Endothelial cell of umbilical vein (primary cell): ENCODE measurements at regions not wholly inside any gene's neighbourhood (a gene's known extent, or its start where the extent isn't known, plus 50 kb on each side); places are given as distances from the start of the nearest gene placed in this dataset.
"Not testable (repeated sequence)": the region's sequence is repeated elsewhere in the genome, so short reads cannot be mapped to it uniquely, and the experiment has no call there.

Experiments used
- BruUV-seq: library from RNA; stranded (reverse); fragments of 400-500 nt; replicated peaks from 2 replicates; lab custom pipeline; 2021; lab: Mats Ljungman, UMichigan
- CTCF ChIA-PET: fragments of 300-600, 350-600 bp; sonication (Branson Sonifier 250); formaldehyde crosslinking; loops from one replicate; lab custom pipeline; 2021; ENCODE audit warnings: antibody characterized with exemption, inconsistent platforms; lab: Charles Lee
- POLR2A ChIA-PET: fragments of 300-600, 350-600 bp; sonication (Branson Sonifier 250); formaldehyde crosslinking; loops from one replicate; lab custom pipeline; 2021; ENCODE audit warnings: antibody characterized with exemption, inconsistent platforms; lab: Charles Lee
- DNase-seq: peaks from one replicate; pipeline ENCODE4 v3.0.0-alpha.2; 2011; ENCODE audit warnings: low read depth, low spot score
- FAIRE-seq: peaks from 2 replicates; lab custom pipeline; 2011; peaks lifted over from hg19 to GRCh38; lab: Jason Lieb, UNC
- H2AFZ ChIP-seq: 2 replicates; pipeline ENCODE4 v1.6.0; 2012; ENCODE audit warnings: low read depth, low read length, control low read depth, inconsistent platforms
- H3K27ac ChIP-seq: 2 replicates; pipeline ENCODE4 v1.5.1; 2011; ENCODE audit warnings: low read depth, mild to moderate bottlenecking, control low read depth, low read length, moderate library complexity; ENCODE audit not compliant: insufficient read depth
- H3K27me3 ChIP-seq, 2 experiments: 2 replicates each; pipeline versions ENCODE4 v1.6.0 to v1.6.1; 2011; ENCODE audit warnings: low read length in 2 of 2, mixed read lengths in 1 of 2; ENCODE audit not compliant: control insufficient read depth in 2 of 2, insufficient read depth in 2 of 2
- H3K36me3 ChIP-seq, 2 experiments: 2 replicates in 1 of 2; 3 replicates in 1 of 2; pipeline ENCODE4 v1.5.1; 2011; ENCODE audit warnings: low read length in 2 of 2, mild to moderate bottlenecking in 1 of 2, moderate library complexity in 1 of 2; ENCODE audit not compliant: control insufficient read depth in 2 of 2, insufficient read depth in 2 of 2; ENCODE audit errors: extremely low read depth in 1 of 2
- H3K4me1 ChIP-seq: 3 replicates; pipeline ENCODE4 v1.5.1; 2011; ENCODE audit warnings: mild to moderate bottlenecking, low read length; ENCODE audit not compliant: control insufficient read depth, insufficient read depth; ENCODE audit errors: extremely low read depth
- H3K4me2 ChIP-seq: 2 replicates; pipeline ENCODE4 v1.6.1; 2011; ENCODE audit warnings: low read length, control low read depth, mixed read lengths; ENCODE audit not compliant: insufficient read depth
- H3K4me3 ChIP-seq, 3 experiments: fragments of 200-600 bp in 1 of 3; sonication (generic), shearing (Covaris generic) in 1 of 3; replicated peaks in 1 of 3; 2 replicates each; pipeline ENCODE4 v1.5.1; 2011 to 2016; ENCODE audit warnings: control low read depth in 3 of 3, low read length in 3 of 3, mild to moderate bottlenecking in 2 of 3, inconsistent platforms in 1 of 3, low read depth in 1 of 3, moderate library complexity in 1 of 3; ENCODE audit not compliant: insufficient read depth in 1 of 3
- H3K79me2 ChIP-seq: 2 replicates; pipeline ENCODE4 v1.6.0; 2012; ENCODE audit warnings: low read length, inconsistent platforms; ENCODE audit not compliant: control insufficient read depth, insufficient read depth
- H3K9ac ChIP-seq: replicated peaks from 2 replicates; pipeline ENCODE3; 2011; ENCODE audit warnings: low read length, control low read depth; ENCODE audit not compliant: insufficient read depth; ENCODE audit errors: extremely low read depth
- H3K9me1 ChIP-seq: replicated peaks from 3 replicates; pipeline ENCODE4 v1.6.0; 2011; ENCODE audit warnings: mild to moderate bottlenecking, low read length; ENCODE audit not compliant: control insufficient read depth, insufficient read depth; ENCODE audit errors: extremely low read depth
- H3K9me3 ChIP-seq: replicated peaks from 2 replicates; pipeline ENCODE4 v1.5.1; 2012; ENCODE audit warnings: low read length, inconsistent platforms; ENCODE audit not compliant: control insufficient read depth, insufficient read depth
- H4K20me1 ChIP-seq: replicated peaks from 2 replicates; pipeline ENCODE3; 2011; ENCODE audit warnings: mild to moderate bottlenecking, low read length; ENCODE audit not compliant: control insufficient read depth, insufficient read depth; ENCODE audit errors: extremely low read depth
- GATA2 ChIP-seq: IDR thresholded peaks from 2 replicates; pipeline ENCODE4 v1.7.0; 2011; ENCODE audit warnings: low read depth, mild to moderate bottlenecking, moderate library complexity, mixed read lengths, low read length; ENCODE audit not compliant: insufficient read length, insufficient read depth
- dilution Hi-C: fragments of 300-500 bp; cut with MboI; formaldehyde crosslinking; loops from one replicate; pipeline ENCODE4 v1.15.0; 2019; ENCODE audit warnings: low sequenced_read_pairs; ENCODE audit not compliant: extremely low pct_ligation_motif_present
- intact Hi-C: fragments of 100-400 bp; cut with micrococcal nuclease; formaldehyde crosslinking; loops from one replicate; pipeline ENCODE4 v1.10.0; 2022

DNA sequence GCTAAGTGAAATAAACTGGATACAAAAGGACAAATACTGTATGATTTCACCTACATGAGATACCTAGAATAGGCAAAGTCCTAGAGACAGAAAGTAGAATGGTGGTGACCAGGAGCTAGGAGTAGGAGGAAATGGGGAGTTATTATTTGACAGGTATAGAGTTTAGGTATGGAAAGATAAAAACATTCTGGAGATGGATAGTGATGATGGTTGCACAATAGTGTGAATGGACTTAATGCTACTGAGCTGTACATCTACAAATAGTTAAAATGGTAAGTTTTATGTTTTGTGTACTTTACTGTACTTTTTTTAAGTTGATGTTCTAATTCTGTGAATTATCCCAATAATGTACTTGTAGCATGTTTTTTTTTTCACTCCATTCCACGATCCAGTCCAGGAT, 59.5 kb upstream of the RALGPS2 start:
- Histone ChIP-seq H3K36me3 (no peaks in the 10 kb centered on the region), H3K27ac (no peak overlapping the region), H2AFZ (no peak overlapping the region), H3K9ac (no peak overlapping the region), H3K9me1 (no peaks in the 10 kb centered on the region), H3K4me3 (no peak overlapping the region), H3K4me2 (no peak overlapping the region), H3K9me3 (no peaks in the 10 kb centered on the region), H3K79me2 (no peaks in the 10 kb centered on the region), H3K27me3 (peaks cover 0 to 1% of the 10 kb centered on the region in 2 experiments), H3K4me1 (peaks cover 6% of the 10 kb centered on the region), H4K20me1 (no peaks in the 10 kb centered on the region)
- intact Hi-C loops: no loop called here
- no peak for TF ChIP-seq GATA2
- FAIRE-seq (no peak), DNase-seq (no peak)
- POLR2A ChIA-PET: no interaction called here
- CTCF ChIA-PET: interaction anchor here (0.6 to 2.1 kb wide), 2 partner anchors 9 to 14 kb away, joined by 3 to 9 read pairs; no protein-coding TSS in a partner anchor
- no TSS peak for BruUV-seq
- dilution Hi-C loops: no loop called here

DNA sequence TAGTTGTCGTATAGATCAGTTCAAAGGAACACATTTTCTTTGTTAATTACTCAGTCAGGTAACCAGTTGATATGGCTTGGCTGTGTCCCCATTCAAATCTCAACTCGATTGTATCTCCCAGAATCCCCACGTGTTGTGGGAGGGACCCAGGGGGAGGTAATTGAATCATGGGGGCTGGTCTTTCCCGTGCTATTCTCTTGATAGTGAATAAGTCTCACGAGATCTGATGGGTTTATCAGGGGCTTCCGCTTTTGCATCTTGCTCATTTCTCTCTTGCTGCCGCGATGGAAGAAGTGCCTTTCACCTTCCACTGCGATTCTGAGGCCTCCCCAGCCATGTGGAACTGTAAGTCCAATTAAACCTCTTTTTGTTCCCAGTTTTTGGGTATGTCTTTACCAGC, 58.2 kb upstream of the RALGPS2 start:
- FAIRE-seq, H3K9ac ChIP-seq, H3K4me3 ChIP-seq, BruUV-seq, H3K27ac ChIP-seq, H2AFZ ChIP-seq, dilution Hi-C loops, H3K27me3 ChIP-seq, H3K4me1 ChIP-seq, H3K4me2 ChIP-seq, H3K36me3 ChIP-seq, H4K20me1 ChIP-seq, H3K9me1 ChIP-seq, DNase-seq, POLR2A ChIA-PET, CTCF ChIA-PET, intact Hi-C loops, H3K79me2 ChIP-seq, H3K9me3 ChIP-seq: not testable (repeated sequence)
